Esophagus muscularis mucosa (tissue), 4 donors: ENCODE measurements at regions not wholly inside any gene's neighbourhood (a gene's known extent, or its start where the extent isn't known, plus 50 kb on each side); places are given as distances from the start of the nearest gene placed in this dataset.

Experiments
- DNase-seq: peaks from one replicate; pipeline ENCODE4 v3.0.0-alpha.2; 2017; ENCODE audit errors: extremely low spot score
- H3K27ac ChIP-seq, 4 donors: fragments of 200-600 bp; sonication (generic); replicated peaks in 1 of 4; 1 replicate in 3 of 4; 2 replicates in 1 of 4; pipeline ENCODE4 v1.5.1; 2016 to 2019; ENCODE audit warnings: mild to moderate bottlenecking in 1 of 4
- H3K27me3 ChIP-seq, 4 donors: fragments of 200-600 bp; sonication (generic); one replicate each; pipeline versions ENCODE4 v1.5.1 to v1.6.0; 2016 to 2019
- H3K36me3 ChIP-seq, 4 donors: fragments of 200-600 bp; sonication (generic); one replicate each; pipeline ENCODE4 v1.5.1; 2016 to 2019
- H3K4me1 ChIP-seq, 4 donors: fragments of 200-600 bp; sonication (generic); one replicate each; pipeline ENCODE4 v1.5.1; 2016 to 2019
- H3K4me3 ChIP-seq, 4 donors: fragments of 200-600 bp; sonication (generic); 1 replicate in 2 of 4; 2 replicates in 2 of 4; pipeline ENCODE4 v1.5.1; 2016 to 2019; ENCODE audit warnings: mild to moderate bottlenecking in 4 of 4, moderate library complexity in 1 of 4
- H3K9me3 ChIP-seq, 4 donors: fragments of 200-600 bp; sonication (generic); 1 replicate in 3 of 4; 2 replicates in 1 of 4; pipeline ENCODE4 v1.5.1; 2016 to 2019
- EP300 ChIP-seq: sonication (generic); formaldehyde crosslinking; IDR thresholded peaks from one replicate; pipeline ENCODE4 v1.6.1; 2017; ENCODE audit warnings: antibody characterized with exemption
- POLR2A ChIP-seq: fragments of 450-650 bp; IDR thresholded peaks from one replicate; pipeline ENCODE4 v1.6.1; 2017; ENCODE audit warnings: antibody characterized with exemption, moderate library complexity, mild to moderate bottlenecking, low read depth
- POLR2AphosphoS5 ChIP-seq, 2 donors: sonication (generic); formaldehyde crosslinking; IDR thresholded peaks; one replicate each; pipeline ENCODE4 v1.6.1; 2017; ENCODE audit warnings: antibody characterized with exemption in 2 of 2
- WGBS: methylation state at CpG from one replicate; pipeline ENCODE4 v1.1.5; 2018; 5-methylcytosine and 5-hydroxymethylcytosine counted together
- intact Hi-C: fragments of 100-400 bp; cut with DNase I; formaldehyde crosslinking; loops from one replicate; pipeline ENCODE4 v1.15.1; 2023
- TF ChIP-seq, protein P1 (sequence below), 3 experiments: fragments of 200-600 bp in 2 of 3; fragments of 450-650 bp in 1 of 3; sonication (generic) in 2 of 3; IDR thresholded peaks; one replicate each; pipeline ENCODE4 v1.5.1; 2017 to 2019; ENCODE audit warnings: antibody characterized with exemption in 3 of 3, mild to moderate bottlenecking in 2 of 3, moderate library complexity in 1 of 3

DNA sequence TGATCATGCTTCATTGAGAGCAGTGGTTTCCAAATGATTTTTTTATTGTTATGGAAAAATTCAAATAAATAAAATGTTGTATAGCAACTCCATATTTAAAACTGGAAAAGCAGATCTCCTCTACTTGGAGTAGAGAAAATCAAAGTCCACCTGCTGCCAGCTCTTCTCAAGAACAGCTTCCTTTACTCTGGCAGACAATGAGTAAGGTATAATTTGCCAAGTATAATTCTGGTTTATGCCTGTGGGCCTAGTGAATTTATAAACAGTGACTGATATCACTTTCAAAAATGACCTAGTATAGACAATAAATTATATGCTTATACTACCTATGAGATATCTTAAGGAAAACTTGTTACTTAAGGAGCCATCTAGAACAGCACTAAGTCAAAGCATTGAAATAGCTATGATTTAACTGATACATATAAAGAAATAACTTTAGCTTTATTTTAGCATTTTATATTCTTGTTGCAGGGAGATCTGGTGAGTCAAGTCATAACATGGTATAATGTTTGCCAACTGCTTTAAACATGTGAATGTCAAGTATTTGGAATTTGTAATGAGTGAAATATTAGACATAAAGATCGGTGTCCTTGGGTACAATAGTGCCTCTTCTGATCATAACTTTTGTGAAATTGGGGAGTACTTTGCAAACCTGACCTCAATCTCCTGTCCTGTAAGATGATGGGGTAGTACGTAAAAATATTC is 1389.1 kb upstream of the PIK3C3 start:
- H3K27me3 ChIP-seq: no peaks in the 10 kb centered on the region
- TF ChIP-seq, protein P1, sequence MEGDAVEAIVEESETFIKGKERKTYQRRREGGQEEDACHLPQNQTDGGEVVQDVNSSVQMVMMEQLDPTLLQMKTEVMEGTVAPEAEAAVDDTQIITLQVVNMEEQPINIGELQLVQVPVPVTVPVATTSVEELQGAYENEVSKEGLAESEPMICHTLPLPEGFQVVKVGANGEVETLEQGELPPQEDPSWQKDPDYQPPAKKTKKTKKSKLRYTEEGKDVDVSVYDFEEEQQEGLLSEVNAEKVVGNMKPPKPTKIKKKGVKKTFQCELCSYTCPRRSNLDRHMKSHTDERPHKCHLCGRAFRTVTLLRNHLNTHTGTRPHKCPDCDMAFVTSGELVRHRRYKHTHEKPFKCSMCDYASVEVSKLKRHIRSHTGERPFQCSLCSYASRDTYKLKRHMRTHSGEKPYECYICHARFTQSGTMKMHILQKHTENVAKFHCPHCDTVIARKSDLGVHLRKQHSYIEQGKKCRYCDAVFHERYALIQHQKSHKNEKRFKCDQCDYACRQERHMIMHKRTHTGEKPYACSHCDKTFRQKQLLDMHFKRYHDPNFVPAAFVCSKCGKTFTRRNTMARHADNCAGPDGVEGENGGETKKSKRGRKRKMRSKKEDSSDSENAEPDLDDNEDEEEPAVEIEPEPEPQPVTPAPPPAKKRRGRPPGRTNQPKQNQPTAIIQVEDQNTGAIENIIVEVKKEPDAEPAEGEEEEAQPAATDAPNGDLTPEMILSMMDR (IDR thresholded peaks at IDR 0.05): no peak
- no peak for TF ChIP-seq POLR2A
- no peak for TF ChIP-seq EP300
- no peak for TF ChIP-seq POLR2AphosphoS5 (IDR thresholded peaks at IDR 0.05)
- H3K4me1 ChIP-seq: no peaks in the 10 kb centered on the region
- H3K4me3 ChIP-seq: no peak overlapping the region
- no peak for DNase-seq
- no peaks in the 10 kb centered on the region for H3K9me3 ChIP-seq
- no peaks in the 10 kb centered on the region for H3K36me3 ChIP-seq
- intact Hi-C loops: no loop called here
- H3K27ac ChIP-seq: no peak overlapping the region
- WGBS: 3% methylated on average over 2 of the region's 2 CpGs

DNA sequence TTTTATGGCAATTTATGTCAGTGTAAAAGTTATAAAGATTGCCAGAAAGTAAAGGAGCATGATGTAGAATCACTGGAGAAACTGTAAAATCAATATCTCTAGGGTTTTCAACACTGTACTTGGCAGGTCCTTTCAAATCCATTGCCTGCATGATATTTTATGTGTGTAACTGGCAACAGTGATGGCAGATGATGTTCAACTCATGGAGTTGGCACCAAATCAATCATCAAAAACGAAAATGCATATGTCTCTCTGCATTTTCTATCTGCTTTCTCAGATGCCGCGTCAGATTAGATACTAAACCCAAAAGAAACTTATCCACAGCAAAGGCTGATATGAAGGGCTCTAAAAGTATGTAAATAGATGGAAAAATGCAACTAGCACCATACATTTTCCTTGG is 1395.5 kb upstream of the PIK3C3 start:
- DNase-seq: no peak
- TF ChIP-seq, protein P1 (IDR thresholded peaks at IDR 0.05): no peak
- TF ChIP-seq POLR2AphosphoS5 (IDR thresholded peaks at IDR 0.05): no peak
- TF ChIP-seq POLR2A: no peak
- no peak for TF ChIP-seq EP300
- Histone ChIP-seq H3K27ac (no peak overlapping the region), H3K27me3 (no peaks in the 10 kb centered on the region), H3K36me3 (no peaks in the 10 kb centered on the region), H3K4me1 (no peaks in the 10 kb centered on the region), H3K9me3 (no peaks in the 10 kb centered on the region), H3K4me3 (no peak overlapping the region)
- 46% methylated on average over 3 of the region's 3 CpGs for WGBS
- intact Hi-C loops: no loop called here

- TF ChIP-seq, protein P1 (IDR thresholded peaks at IDR 0.05): no peak
- TF ChIP-seq EP300 (no peak), POLR2AphosphoS5 (IDR thresholded peaks at IDR 0.05) (no peak), POLR2A (no peak)
- WGBS: 82% methylated on average over 5 of the region's 5 CpGs
Measured at GRCh38 chr18:40558706-40559392, 1396.2 kb upstream of the PIK3C3 start.

GRCh38 chr18:40555914-40556313 is 1399.1 kb upstream of the PIK3C3 start:
- intact Hi-C loops: no loop called here
- WGBS: 64% methylated on average over 4 of the region's 4 CpGs

More at GRCh38 chr18:40558706-40559392, 1396.2 kb upstream of the PIK3C3 start:
- no peak for DNase-seq
- Histone ChIP-seq H3K27ac (no peak overlapping the region), H3K27me3 (no peaks in the 10 kb centered on the region), H3K4me3 (no peak overlapping the region), H3K4me1 (no peaks in the 10 kb centered on the region), H3K9me3 (no peaks in the 10 kb centered on the region), H3K36me3 (no peaks in the 10 kb centered on the region)
- intact Hi-C loops: no loop called here

More at GRCh38 chr18:40555914-40556313, 1399.1 kb upstream of the PIK3C3 start:
- DNase-seq: no peak
- Histone ChIP-seq H3K4me1 (no peaks in the 10 kb centered on the region), H3K36me3 (no peaks in the 10 kb centered on the region), H3K27ac (no peak overlapping the region), H3K4me3 (no peak overlapping the region), H3K27me3 (no peaks in the 10 kb centered on the region), H3K9me3 (no peaks in the 10 kb centered on the region)
- no peak for TF ChIP-seq POLR2A
- TF ChIP-seq EP300: no peak
- TF ChIP-seq, protein P1 (IDR thresholded peaks at IDR 0.05): no peak
